HG03135 (cell line): ENCODE measurements at regions not wholly inside any gene's neighbourhood (a gene's known extent, or its start where the extent isn't known, plus 50 kb on each side); places are given as distances from the start of the nearest gene placed in this dataset.
"Not testable (repeated sequence)": the region's sequence is repeated elsewhere in the genome, so short reads cannot be mapped to it uniquely, and the experiment has no call there.

Source experiments
- ATAC-seq: cut with Tn5 transposase; IDR thresholded peaks from one replicate; pipeline ENCODE4 v1.9.1; 2021; ENCODE audit warnings: mild to moderate bottlenecking, moderate library complexity; ENCODE audit not compliant: unreplicated experiment

DNA sequence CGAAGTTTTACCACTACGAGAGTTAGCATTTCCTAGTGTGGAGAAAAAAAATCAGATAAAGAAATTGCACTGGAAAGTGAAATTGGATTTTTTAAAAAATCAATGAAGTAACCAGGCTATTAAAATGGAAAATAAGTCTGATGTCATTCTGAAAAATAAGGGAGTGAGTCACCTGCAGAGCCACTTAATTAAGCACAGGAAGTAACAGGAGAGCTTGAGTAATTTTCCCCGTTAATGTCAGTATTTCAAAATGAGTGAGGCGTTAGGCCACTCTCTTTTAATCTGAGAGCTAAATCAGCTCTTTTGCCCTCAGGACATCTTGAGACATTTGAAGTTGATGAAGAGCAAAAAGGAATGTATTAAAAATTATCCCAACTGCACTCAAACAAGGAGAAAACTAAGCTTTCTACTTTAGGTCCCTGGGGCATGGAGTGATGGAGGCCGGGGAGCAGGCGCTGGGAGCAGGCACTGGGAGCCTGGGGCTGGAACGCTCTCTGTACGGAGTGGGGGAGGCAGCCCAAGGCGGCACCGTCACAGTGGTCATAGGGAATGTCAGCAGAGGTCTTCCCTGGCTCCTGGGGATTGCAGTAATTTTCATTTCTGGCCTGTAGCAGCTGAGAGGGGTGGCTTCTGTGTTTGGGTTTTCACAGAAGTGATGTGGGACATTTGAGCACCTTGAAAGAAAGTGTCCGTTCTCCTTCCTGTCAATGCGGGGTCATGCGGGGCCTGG, 194.6 kb downstream of the BCL2L11 start:
- ATAC-seq, result not testable (repeated sequence)

- ATAC-seq, result not testable (repeated sequence)
Observed at GRCh38 chr2:111316221-111316741, 195.6 kb downstream of the BCL2L11 start.

DNA sequence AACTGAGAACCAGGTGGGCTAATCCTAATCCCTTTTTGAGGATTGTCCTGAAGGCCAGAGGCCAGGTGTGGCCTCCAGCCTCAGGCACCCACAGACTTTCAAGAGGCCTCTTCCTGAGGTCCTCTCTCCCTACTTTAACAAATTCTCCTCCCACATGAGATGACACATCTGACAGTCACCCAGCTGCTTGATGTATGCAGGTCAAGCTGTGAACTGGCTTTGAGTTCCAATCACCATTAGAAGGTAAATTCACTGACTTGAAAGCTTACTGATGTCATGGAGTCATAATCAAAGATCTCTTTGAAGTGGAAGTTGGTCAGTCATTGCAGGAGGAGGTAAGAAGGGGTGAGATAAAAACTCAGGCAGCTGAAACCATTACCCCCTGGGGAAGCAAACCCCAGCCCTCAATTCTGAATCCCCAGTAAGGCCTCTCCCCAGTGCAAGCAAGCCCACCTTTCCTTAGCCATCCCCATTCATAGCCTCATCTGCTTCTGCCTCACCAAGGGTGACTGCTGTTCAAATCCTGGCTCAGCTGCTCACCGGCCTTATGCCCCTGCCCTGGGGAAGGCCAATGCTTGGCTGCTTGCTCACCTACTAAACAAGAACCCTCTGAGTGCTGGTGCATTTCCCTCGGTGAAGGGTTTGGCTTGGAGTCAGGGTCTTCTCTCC, 196.3 kb downstream of the BCL2L11 start:
- ATAC-seq, result not testable (repeated sequence)

DNA sequence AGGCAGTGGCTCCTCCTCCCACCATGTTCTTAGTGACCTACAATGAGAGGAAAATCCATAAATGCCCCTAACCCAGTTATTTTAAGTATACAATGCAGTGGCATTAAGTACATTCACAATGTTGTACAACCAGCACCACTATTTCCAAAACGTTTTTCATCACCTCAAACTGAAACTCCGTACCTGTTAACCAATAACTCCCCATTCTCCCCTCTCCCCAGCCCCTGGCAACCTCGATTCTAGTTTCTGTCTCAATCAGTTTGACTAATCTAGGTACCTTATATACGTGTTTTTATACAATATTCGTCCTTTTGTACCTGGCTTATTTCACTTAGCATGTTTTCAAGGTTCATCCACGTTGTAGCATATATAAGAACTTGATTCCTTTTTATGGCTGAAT, 198.8 kb downstream of the BCL2L11 start:
- not testable (repeated sequence) for ATAC-seq

DNA sequence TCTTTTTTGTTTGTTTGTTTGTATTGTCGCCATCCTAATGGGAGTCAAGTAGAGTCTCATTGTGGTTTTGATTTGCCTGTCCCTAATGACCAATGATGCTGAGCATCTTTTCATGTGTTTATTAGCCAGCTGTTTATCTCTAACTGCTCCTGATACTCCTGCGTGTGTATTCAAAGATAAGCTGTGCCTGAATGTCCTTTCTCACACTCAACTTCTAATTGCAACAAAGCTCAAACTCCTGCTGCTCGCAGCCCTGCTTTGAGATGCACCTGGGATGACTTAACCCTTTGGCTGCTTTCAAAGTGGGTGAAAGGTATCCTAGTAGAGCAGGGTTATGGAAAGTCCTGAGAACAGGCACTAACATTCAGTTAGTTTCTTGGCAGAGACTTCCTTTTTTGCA, 199.6 kb downstream of the BCL2L11 start:
- not testable (repeated sequence) for ATAC-seq

DNA sequence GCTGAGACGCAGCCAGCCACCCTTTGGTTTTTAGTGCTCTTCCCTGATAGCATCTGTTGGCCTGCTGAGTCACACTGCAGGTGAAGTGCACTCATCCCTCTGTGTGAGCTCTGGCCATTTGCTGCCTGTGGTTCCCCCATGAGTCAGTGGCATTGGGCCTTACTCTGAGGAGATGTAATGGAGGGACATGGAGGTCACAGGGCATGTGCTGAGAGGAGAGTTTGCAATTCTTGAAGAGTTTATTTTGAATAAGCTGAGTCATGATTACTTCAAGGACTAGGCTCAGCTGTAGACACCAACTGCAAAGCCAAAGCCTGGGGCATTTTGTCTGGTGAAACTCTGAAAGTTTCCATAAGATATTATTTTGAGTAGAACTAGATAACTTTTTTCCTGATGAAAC, 200.3 kb downstream of the BCL2L11 start:
- not testable (repeated sequence) for ATAC-seq

GRCh38 chr2:111323384-111323783, 202.7 kb downstream of the BCL2L11 start:
- not testable (repeated sequence) for ATAC-seq

DNA sequence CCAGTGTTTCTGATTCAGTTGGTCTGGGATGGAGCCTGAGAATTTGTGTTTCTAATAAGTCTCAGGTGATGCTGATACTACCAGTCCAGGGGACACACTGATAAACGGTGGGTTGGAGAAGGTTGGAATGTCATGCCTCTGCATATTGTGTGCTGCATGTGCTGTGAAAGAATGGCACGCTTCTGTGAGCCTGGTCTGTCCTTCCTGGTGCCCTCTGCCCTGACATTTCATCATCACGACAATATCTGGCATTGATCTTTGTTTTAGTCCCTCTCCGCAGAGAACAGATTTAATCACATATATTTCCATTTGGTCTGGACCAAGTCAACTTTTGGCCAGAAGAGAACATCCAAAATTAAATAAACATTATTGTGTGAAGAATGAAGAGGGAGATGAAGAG, 207.0 kb downstream of the BCL2L11 start:
- ATAC-seq, result not testable (repeated sequence)

DNA sequence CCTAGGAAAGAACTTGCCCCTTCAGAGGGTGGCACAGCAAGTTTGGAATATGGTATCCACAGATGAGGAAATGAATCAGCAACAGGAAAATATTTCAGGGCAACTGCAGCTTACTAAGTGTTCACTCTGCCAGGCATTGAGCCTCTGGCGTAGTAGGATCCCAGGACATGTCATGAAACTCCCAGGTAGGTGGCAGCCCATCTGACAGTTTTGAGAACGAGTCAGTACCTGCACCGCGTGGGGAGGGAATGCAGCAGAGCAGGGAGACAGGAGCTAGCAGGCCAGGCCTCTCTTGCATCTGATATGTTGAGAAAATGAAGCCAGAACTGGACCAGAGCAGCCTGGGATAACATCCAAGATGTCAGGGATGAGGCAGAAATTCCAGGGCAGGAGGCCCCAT, 208.6 kb downstream of the BCL2L11 start:
- ATAC-seq, result not testable (repeated sequence)

GRCh38 chr2:111331099-111331724, 210.5 kb downstream of the BCL2L11 start:
- ATAC-seq, result not testable (repeated sequence)

GRCh38 chr2:111335220-111335907, 214.7 kb downstream of the BCL2L11 start:
- ATAC-seq, result not testable (repeated sequence)

- not testable (repeated sequence) for ATAC-seq
Observed at GRCh38 chr2:111338474-111338873, 217.8 kb downstream of the BCL2L11 start.

DNA sequence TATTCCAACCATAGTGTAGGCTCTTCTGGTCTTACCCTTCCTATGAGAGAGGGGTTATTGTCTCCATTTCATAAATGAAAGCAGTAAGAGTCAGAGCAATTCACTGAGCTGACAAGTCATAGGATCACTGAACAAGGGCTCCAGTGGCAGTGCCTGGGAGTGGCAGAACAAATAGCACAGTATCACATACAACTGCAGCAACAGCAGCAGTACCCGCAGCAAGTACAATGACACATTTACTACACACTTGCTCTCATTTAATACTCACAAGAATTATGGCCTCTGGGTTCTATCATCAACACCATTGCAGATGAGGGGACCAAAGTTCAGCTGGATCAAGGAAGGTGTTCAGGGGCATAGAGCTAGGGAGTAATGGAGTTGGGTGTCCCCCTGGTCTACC, 218.8 kb downstream of the BCL2L11 start:
- ATAC-seq, result not testable (repeated sequence)

- ATAC-seq, result not testable (repeated sequence)
Observed at GRCh38 chr2:111344590-111344989, 223.9 kb downstream of the BCL2L11 start.

DNA sequence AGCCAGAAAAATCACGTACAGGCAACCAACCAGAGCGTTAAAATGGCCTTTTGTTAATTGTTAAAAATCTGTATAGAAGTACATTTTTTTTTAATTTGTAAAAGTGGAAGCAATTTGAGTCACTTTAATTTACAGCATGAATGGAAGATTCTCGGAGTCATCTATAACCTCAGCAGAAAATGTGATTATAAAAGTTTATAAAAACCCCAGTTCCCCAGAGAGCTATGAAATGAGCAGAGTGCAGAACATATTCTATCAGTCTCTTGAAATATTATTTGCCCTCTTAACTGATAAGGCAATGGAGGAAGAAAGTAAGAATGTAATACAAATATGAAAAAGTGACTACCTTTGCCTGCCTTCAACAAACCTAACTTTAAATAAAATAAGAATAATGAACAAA, 224.7 kb downstream of the BCL2L11 start:
- ATAC-seq, result not testable (repeated sequence)

GRCh38 chr2:111346018-111346930, 225.6 kb downstream of the BCL2L11 start:
- not testable (repeated sequence) for ATAC-seq

GRCh38 chr2:111347695-111348094, 227.0 kb downstream of the BCL2L11 start:
- not testable (repeated sequence) for ATAC-seq

- not testable (repeated sequence) for ATAC-seq
Observed at GRCh38 chr2:111348316-111348715, 227.6 kb downstream of the BCL2L11 start.

DNA sequence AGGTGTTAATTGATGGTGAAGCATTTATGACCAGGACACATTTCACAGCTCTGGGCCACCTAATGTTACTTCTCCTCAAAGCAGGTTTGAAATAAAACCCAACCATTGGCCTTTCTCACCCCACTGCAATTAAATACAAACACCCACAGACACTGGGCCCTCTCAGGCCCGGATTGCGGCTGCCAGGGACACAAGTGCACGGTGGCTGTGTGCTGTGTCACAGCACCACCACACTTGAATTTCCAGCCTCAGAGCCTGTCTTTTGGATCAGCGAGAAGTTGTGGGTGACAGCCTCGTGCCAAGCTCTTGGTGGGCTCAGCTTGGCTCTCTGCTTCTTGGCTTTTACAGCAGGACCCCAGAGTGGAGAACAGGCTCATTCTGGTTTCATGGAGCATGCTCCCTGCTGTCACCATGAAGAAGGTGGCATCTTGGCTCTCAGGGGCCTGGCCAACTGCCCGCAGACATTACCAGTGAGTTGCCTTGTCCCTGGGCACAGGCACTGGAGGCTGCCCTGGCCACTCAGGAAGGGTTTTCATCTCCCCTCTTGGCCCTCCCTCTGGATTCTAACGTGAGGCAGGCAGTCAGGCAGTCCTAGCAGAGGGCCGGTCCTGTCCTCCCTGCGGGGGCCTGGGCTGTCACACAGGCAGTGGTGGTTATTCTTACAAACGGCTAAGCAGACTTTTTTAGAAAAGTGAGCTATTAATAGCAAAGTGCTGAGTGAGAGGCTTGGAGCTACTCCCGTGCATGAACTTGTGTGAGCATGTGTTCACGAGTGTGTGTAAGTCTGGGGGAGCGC, 234.5 kb downstream of the BCL2L11 start:
- ATAC-seq, result not testable (repeated sequence)
